CD4-positive, alpha-beta memory T cell (primary cell): ENCODE measurements at regions not wholly inside any gene's neighbourhood (a gene's known extent, or its start where the extent isn't known, plus 50 kb on each side); places are given as distances from the start of the nearest gene placed in this dataset.

Experiments used
- CTCF ChIA-PET: fragments of 350-600 bp; sonication (Branson Sonifier 250); formaldehyde crosslinking; loops from one replicate; lab custom pipeline; 2021; ENCODE audit warnings: inconsistent platforms; ENCODE audit not compliant: partially characterized antibody; lab: Charles Lee
- POLR2A ChIA-PET: fragments of 350-600 bp; sonication (Branson Sonifier 250); formaldehyde crosslinking; loops from one replicate; lab custom pipeline; 2021; ENCODE audit not compliant: partially characterized antibody; lab: Charles Lee
- DNase-seq, 5 donors: peaks; one replicate each; pipeline versions ENCODE4 v3.0.0 to v3.0.0-alpha.2; 2020 to 2022; ENCODE audit warnings: mixed read lengths in 1 of 5
- H3K27ac ChIP-seq: one replicate; pipeline ENCODE4 v1.7.0; 2013; ENCODE audit warnings: low read depth, low read length
- H3K27me3 ChIP-seq: 2 replicates; pipeline ENCODE4 v1.7.0; 2013; ENCODE audit warnings: mild to moderate bottlenecking, low read length, moderate library complexity; ENCODE audit not compliant: insufficient read depth
- H3K36me3 ChIP-seq: 2 replicates; pipeline ENCODE4 v1.7.0; 2013; ENCODE audit warnings: mild to moderate bottlenecking, low read length, moderate library complexity; ENCODE audit not compliant: insufficient read depth
- H3K4me1 ChIP-seq: 2 replicates; pipeline ENCODE4 v1.7.0; 2013; ENCODE audit warnings: mild to moderate bottlenecking, low read length, moderate library complexity; ENCODE audit not compliant: insufficient read depth
- H3K4me3 ChIP-seq, 2 donors: one replicate each; pipeline ENCODE4 v1.7.0; 2013; ENCODE audit warnings: low read length in 2 of 2, mild to moderate bottlenecking in 1 of 2
- H3K9me3 ChIP-seq, 2 donors: one replicate each; pipeline ENCODE4 v1.7.0; 2013; ENCODE audit warnings: low read length in 2 of 2, control low read depth in 1 of 2; ENCODE audit not compliant: control insufficient read depth in 1 of 2
- H3K27ac Mint-ChIP-seq, 7 donors: one replicate each; pipeline ENCODE4 v1.8.0; 2020 to 2021; ENCODE audit warnings: mixed read lengths in 7 of 7, mild to moderate bottlenecking in 6 of 7, inconsistent platforms in 3 of 7, moderate library complexity in 3 of 7
- H3K27me3 Mint-ChIP-seq, 2 donors: one replicate each; pipeline ENCODE4 v1.8.0; 2020 to 2021; ENCODE audit warnings: mixed read lengths in 2 of 2
- H3K36me3 Mint-ChIP-seq, 2 donors: one replicate each; pipeline ENCODE4 v1.8.0; 2020 to 2021; ENCODE audit warnings: mixed read lengths in 2 of 2, inconsistent platforms in 1 of 2, mild to moderate bottlenecking in 1 of 2
- H3K4me1 Mint-ChIP-seq, 4 donors: one replicate each; pipeline ENCODE4 v1.8.0; 2020 to 2021; ENCODE audit warnings: mixed read lengths in 4 of 4, mild to moderate bottlenecking in 1 of 4
- H3K4me3 Mint-ChIP-seq, 8 donors: one replicate each; pipeline ENCODE4 v1.8.0; 2020 to 2021; ENCODE audit warnings: mixed read lengths in 8 of 8, mild to moderate bottlenecking in 7 of 8, moderate library complexity in 6 of 8, inconsistent platforms in 3 of 8
- H3K9me3 Mint-ChIP-seq, 8 donors: one replicate each; pipeline ENCODE4 v1.8.0; 2020 to 2021; ENCODE audit warnings: mixed read lengths in 8 of 8, mild to moderate bottlenecking in 5 of 8, inconsistent platforms in 3 of 8, moderate library complexity in 1 of 8
- intact Hi-C: fragments of 100-400 bp; cut with micrococcal nuclease; formaldehyde crosslinking; loops from one replicate; pipeline ENCODE4 v1.15.1; 2023

- POLR2A ChIA-PET: no interaction called here
- Histone ChIP-seq H3K9me3 (no peaks in the 10 kb centered on the region), H3K4me3 (no peak overlapping the region), H3K4me1 (no peaks in the 10 kb centered on the region), H3K27ac (no peak overlapping the region), H3K27me3 (no peaks in the 10 kb centered on the region), H3K36me3 (no peaks in the 10 kb centered on the region)
- no peak overlapping the region for H3K4me3 Mint-ChIP-seq
- peaks cover 2 to 10% of the 10 kb centered on the region in 2 donors for H3K27me3 Mint-ChIP-seq
- H3K9me3 Mint-ChIP-seq: peaks cover 5 to 16% (median 7%) of the 10 kb centered on the region in 8 donors
- no peak overlapping the region for H3K27ac Mint-ChIP-seq
- DNase-seq: no peak
- CTCF ChIA-PET: interaction anchor here (4.8 kb wide), 1 partner anchor 913 kb away, joined by 30 read pairs; no protein-coding TSS in a partner anchor
- H3K36me3 Mint-ChIP-seq: no peaks in the 10 kb centered on the region
- H3K4me1 Mint-ChIP-seq: peaks cover 0 to 1% (median 0%) of the 10 kb centered on the region in 4 donors
- intact Hi-C loops: no loop called here
These were observed 170.0 kb upstream of the DAPK1 start for GRCh38 chr9:87327575-87328125.

GRCh38 chr9:87333802-87334201 is 163.9 kb upstream of the DAPK1 start:
- no peak overlapping the region for H3K27ac ChIP-seq
- ChIA-PET POLR2A (no interaction called here), CTCF (no interaction called here)
- H3K4me1 Mint-ChIP-seq: peaks cover 6 to 12% (median 10%) of the 10 kb centered on the region in 4 donors
- no peaks in the 10 kb centered on the region for H3K36me3 Mint-ChIP-seq
- H3K36me3 ChIP-seq: no peaks in the 10 kb centered on the region
- H3K27ac Mint-ChIP-seq: no peak overlapping the region
- DNase-seq: no peak
- intact Hi-C loops: no loop called here
- H3K4me3 ChIP-seq: no peak overlapping the region
- H3K9me3 Mint-ChIP-seq: peaks cover 5 to 16% (median 7%) of the 10 kb centered on the region in 8 donors
- H3K4me1 ChIP-seq: peaks cover 7% of the 10 kb centered on the region
- H3K27me3 ChIP-seq: peaks cover 3% of the 10 kb centered on the region
- no peak overlapping the region for H3K4me3 Mint-ChIP-seq
- H3K27me3 Mint-ChIP-seq: peaks cover 13 to 23% of the 10 kb centered on the region in 2 donors
- no peaks in the 10 kb centered on the region for H3K9me3 ChIP-seq

GRCh38 chr9:87334366-87334765 is 163.3 kb upstream of the DAPK1 start:
- H3K9me3 Mint-ChIP-seq: peaks cover 5 to 16% (median 7%) of the 10 kb centered on the region in 8 donors
- H3K27ac Mint-ChIP-seq: no peak overlapping the region
- peaks cover 7% of the 10 kb centered on the region for H3K4me1 ChIP-seq
- H3K27me3 ChIP-seq: peaks cover 3% of the 10 kb centered on the region
- DNase-seq: no peak
- no peak overlapping the region for H3K4me3 Mint-ChIP-seq
- POLR2A ChIA-PET: no interaction called here
- no peaks in the 10 kb centered on the region for H3K36me3 Mint-ChIP-seq
- no peaks in the 10 kb centered on the region for H3K36me3 ChIP-seq
- H3K4me3 ChIP-seq: no peak overlapping the region
- CTCF ChIA-PET: interaction anchor here (1.4 kb wide), 1 partner anchor 10 kb away, joined by 3 read pairs; no protein-coding TSS in a partner anchor
- H3K4me1 Mint-ChIP-seq: peaks cover 6 to 12% (median 10%) of the 10 kb centered on the region in 4 donors
- intact Hi-C loops: no loop called here
- H3K27me3 Mint-ChIP-seq: peaks cover 13 to 26% of the 10 kb centered on the region in 2 donors
- no peaks in the 10 kb centered on the region for H3K9me3 ChIP-seq
- H3K27ac ChIP-seq: no peak overlapping the region

GRCh38 chr9:87336407-87336806 is 161.3 kb upstream of the DAPK1 start:
- ChIA-PET POLR2A (no interaction called here), CTCF (no interaction called here)
- Mint-ChIP-seq H3K27me3 (peaks cover 18 to 36% of the 10 kb centered on the region in 2 donors), H3K4me3 (no peak overlapping the region), H3K36me3 (no peaks in the 10 kb centered on the region), H3K4me1 (peaks cover 6 to 12% (median 10%) of the 10 kb centered on the region in 4 donors), H3K9me3 (peaks cover 0 to 7% (median 2%) of the 10 kb centered on the region in 8 donors), H3K27ac (no peak overlapping the region)
- intact Hi-C loops: loop anchor here (2.0 to 5.0 kb wide), 2 partner anchors 326 to 1241 kb away; no protein-coding TSS in a partner anchor
- no peak for DNase-seq
- Histone ChIP-seq H3K27me3 (peaks cover 3% of the 10 kb centered on the region), H3K27ac (no peak overlapping the region), H3K4me3 (no peak overlapping the region), H3K36me3 (no peaks in the 10 kb centered on the region), H3K4me1 (peaks cover 7% of the 10 kb centered on the region), H3K9me3 (no peaks in the 10 kb centered on the region)

- peaks cover 0 to 2% (median 0%) of the 10 kb centered on the region in 8 donors for H3K9me3 Mint-ChIP-seq
- H3K4me1 Mint-ChIP-seq: peaks cover 6 to 12% (median 11%) of the 10 kb centered on the region in 4 donors
- CTCF ChIA-PET: interaction anchor here (0.8 to 2.2 kb wide), 3 partner anchors 8 to 12 kb away, joined by 3 to 9 read pairs (median 3); no protein-coding TSS in a partner anchor
- POLR2A ChIA-PET: no interaction called here
- H3K36me3 Mint-ChIP-seq: no peaks in the 10 kb centered on the region
- no peak overlapping the region for H3K27ac Mint-ChIP-seq
- peak overlapping the region; percentile 57 to 90 (median 83) for H3K4me3 Mint-ChIP-seq
- H3K4me3 ChIP-seq: no peak overlapping the region
- H3K27me3 Mint-ChIP-seq: peaks cover 20 to 36% of the 10 kb centered on the region in 2 donors
- H3K4me1 ChIP-seq: peaks cover 7% of the 10 kb centered on the region
- peaks cover 3% of the 10 kb centered on the region for H3K27me3 ChIP-seq
- DNase-seq: peak in 4 of 5 donors; percentile 3 to 27 (median 8)
- no peak overlapping the region for H3K27ac ChIP-seq
- H3K36me3 ChIP-seq: no peaks in the 10 kb centered on the region
- intact Hi-C loops: loop anchor here (2.0 to 5.0 kb wide), 2 partner anchors 326 to 1240 kb away; no protein-coding TSS in a partner anchor
- no peaks in the 10 kb centered on the region for H3K9me3 ChIP-seq
These were observed 160.7 kb upstream of the DAPK1 start for GRCh38 chr9:87336914-87337333.

GRCh38 chr9:87337335-87338087 is 160.2 kb upstream of the DAPK1 start:
- H3K27ac Mint-ChIP-seq: no peak overlapping the region
- no peaks in the 10 kb centered on the region for H3K36me3 Mint-ChIP-seq
- POLR2A ChIA-PET: no interaction called here
- H3K27me3 ChIP-seq: peaks cover 3% of the 10 kb centered on the region
- no peak for DNase-seq
- H3K4me3 ChIP-seq: no peak overlapping the region
- H3K27ac ChIP-seq: no peak overlapping the region
- peak overlapping the region; percentile 57 to 90 (median 83) for H3K4me3 Mint-ChIP-seq
- H3K4me1 Mint-ChIP-seq: peaks cover 6 to 12% (median 11%) of the 10 kb centered on the region in 4 donors
- H3K27me3 Mint-ChIP-seq: peaks cover 20 to 36% of the 10 kb centered on the region in 2 donors
- H3K36me3 ChIP-seq: no peaks in the 10 kb centered on the region
- intact Hi-C loops: loop anchor here (2.0 to 5.0 kb wide), 2 partner anchors 325 to 1240 kb away; no protein-coding TSS in a partner anchor
- CTCF ChIA-PET: interaction anchor here (0.8 to 2.2 kb wide), 3 partner anchors 9 to 12 kb away, joined by 3 to 9 read pairs (median 3); no protein-coding TSS in a partner anchor
- no peaks in the 10 kb centered on the region for H3K9me3 ChIP-seq
- H3K4me1 ChIP-seq: peaks cover 7% of the 10 kb centered on the region
- H3K9me3 Mint-ChIP-seq: peaks cover 0 to 2% (median 0%) of the 10 kb centered on the region in 8 donors
